GM18861 (cell line): ENCODE measurements at regions not wholly inside any gene's neighbourhood (a gene's known extent, or its start where the extent isn't known, plus 50 kb on each side); places are given as distances from the start of the nearest gene placed in this dataset.
"Not testable (repeated sequence)": the region's sequence is repeated elsewhere in the genome, so short reads cannot be mapped to it uniquely, and the experiment has no call there.

Source experiments
- ATAC-seq: cut with Tn5 transposase; IDR thresholded peaks from one replicate; pipeline ENCODE4 v1.9.1; 2021; ENCODE audit not compliant: unreplicated experiment

DNA sequence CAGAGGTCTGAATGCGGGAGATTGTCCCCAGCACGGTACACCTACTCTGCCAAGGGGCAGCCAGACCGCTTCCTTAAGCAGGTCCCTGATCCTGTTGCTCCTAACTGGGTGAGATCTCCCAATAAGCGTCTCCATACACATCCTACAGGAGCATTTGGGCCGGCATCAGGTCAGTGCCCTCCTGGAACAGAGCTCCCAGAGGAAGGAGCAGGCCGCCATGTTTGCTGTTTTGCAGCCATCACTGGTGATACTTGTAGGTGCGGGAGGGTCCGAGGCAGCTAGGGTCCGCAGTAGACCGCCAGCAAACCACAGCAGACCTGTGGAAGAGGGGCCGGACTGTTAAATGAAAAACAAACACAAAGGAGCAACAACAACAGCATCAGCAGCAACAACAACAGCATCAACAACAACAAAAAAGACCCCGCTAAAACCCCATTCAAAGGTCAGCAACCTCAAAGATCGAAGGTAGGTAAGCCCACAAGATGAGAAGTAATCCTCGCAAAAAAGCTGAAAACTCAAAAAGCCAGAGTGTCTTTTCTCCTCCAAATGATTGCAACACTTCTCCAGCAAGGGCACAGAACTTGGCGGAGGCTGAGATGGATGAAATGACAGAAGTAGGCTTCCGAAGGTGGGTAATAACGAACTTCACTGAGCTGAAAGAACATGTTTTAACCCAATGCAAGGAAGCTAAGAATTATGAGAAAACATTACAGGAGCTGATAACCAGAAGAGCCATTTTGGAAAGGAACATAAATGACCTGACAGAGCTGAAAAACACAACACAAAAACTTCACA, 79.0 kb upstream of the CDH7 start:
- no peak for ATAC-seq

DNA sequence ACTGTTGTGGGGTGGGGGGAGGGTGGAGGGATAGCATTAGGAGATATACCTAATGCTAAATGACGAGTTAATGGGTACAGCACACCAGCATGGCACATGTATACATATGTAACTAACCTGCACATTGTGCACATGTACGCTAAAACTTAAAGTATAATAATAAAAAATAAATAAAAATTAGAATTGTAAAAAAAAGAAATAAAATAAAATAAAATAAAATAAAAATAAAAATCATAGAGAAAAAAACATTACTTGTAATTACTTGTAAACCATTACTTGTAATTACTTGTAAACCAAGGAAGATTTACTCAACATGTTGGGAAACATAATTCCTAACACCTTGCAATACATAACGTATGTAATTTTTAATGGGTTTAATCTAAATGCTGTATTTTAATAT, 80.7 kb upstream of the CDH7 start:
- ATAC-seq = not testable (repeated sequence)

GRCh38 chr18:65661391-65661790, 89.4 kb upstream of the CDH7 start:
- ATAC-seq = no peak

- no peak for ATAC-seq
Observed at GRCh38 chr18:65659912-65660311, 90.9 kb upstream of the CDH7 start.

- ATAC-seq = no peak
Observed at GRCh38 chr18:65659312-65659711, 91.5 kb upstream of the CDH7 start.

GRCh38 chr18:65651192-65651591, 99.6 kb upstream of the CDH7 start:
- no peak for ATAC-seq

DNA sequence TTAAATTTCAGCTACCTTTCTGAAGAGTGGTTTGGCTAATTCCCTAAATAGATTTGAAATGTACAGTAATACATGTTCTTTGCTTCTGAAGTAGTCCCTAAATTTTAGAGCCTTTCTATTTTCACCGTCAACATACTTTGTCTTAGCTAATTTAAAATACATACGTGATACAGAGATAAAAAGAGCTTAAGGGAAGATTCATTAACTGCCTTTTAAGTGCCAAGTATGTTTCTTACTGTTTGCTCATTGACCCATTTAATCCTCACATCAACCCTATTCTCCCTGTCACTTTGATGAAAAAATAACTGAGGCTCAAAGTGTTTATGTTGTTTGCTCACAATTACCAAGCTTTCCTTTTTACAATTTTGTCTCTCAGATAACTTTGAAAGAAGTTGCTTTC, 118.6 kb upstream of the CDH7 start:
- no peak for ATAC-seq

DNA sequence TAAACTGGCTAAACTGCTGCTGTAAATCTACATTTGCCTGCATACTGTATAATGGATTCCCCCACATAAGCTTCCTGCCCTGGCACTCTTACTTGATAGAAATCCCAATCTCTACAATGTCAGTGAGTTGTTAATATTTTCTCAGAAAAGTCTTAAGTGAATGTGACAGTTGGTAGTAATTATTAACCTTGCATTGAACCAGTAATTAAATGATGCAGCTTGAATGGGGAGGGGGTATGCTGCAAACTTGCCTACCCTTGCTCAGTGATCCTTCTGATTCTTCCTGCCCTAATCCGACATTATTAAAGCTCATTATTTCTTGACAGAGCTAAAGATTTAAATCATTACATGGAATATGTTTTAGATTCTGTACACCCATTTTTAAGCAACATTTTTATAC, 119.0 kb upstream of the CDH7 start:
- no peak for ATAC-seq

DNA sequence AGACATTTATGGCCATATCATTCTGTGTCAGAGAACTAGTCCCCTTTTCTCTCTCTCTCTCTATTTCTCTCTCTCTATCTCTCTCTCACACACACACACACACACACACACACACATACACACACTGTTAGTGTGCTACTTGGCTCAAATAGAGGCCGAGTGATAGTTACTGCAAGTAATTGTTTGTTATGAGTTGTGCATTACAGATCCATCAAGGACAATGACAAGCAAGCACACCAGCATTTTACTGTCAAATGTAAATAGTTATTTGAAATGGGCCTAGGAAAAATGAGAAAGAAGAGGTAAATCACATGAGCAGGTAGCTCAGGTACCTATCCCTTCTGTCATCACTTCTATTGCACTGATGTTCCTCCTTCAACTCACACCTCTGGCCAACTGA, 122.4 kb upstream of the CDH7 start:
- ATAC-seq = no peak

DNA sequence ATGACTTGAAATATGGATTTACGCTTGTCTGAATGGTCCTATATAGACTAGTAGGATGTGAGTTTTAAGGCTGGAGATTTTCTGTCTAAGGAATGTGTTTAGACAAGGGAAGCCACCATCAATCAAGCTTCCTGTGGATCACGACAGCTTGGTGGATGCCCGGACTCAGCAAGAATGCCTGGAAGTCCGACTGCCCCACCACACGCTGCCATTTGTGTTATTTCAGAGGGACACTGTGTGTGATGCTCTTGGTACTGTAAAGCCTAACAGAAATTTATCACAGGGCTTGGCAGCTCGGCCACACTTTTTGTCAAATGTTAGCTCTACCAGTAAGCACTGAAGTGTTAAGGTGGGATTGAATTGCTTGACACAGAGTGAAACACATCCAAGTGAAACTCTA, 127.1 kb upstream of the CDH7 start:
- no peak for ATAC-seq

GRCh38 chr18:65622436-65622835, 128.4 kb upstream of the CDH7 start:
- ATAC-seq = no peak

GRCh38 chr18:65620076-65620696, 130.6 kb upstream of the CDH7 start:
- ATAC-seq = no peak

GRCh38 chr18:65610939-65611338, 139.9 kb upstream of the CDH7 start:
- ATAC-seq = no peak

GRCh38 chr18:65608471-65608870, 142.3 kb upstream of the CDH7 start:
- no peak for ATAC-seq

DNA sequence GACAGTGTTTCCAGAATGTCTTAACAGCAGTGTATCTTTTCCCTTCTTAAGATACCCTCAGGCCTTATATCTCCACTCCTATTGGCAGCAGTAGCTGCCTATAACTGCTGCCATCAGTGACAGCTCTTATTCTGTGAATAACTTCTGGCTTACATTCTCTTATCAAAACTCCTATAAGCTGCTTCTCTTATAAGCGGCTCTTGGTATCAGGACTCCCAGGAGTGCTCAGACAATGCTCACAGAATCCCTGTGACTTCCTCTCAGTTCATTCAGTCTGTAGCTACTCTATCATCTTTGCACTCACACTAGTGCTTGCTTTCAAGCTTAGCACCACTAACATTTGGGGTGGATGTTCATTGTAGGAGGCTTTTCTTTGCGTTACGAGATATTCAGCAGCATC, 143.7 kb upstream of the CDH7 start:
- ATAC-seq = no peak

- no peak for ATAC-seq
Observed at GRCh38 chr18:65606551-65607130, 144.2 kb upstream of the CDH7 start.

DNA sequence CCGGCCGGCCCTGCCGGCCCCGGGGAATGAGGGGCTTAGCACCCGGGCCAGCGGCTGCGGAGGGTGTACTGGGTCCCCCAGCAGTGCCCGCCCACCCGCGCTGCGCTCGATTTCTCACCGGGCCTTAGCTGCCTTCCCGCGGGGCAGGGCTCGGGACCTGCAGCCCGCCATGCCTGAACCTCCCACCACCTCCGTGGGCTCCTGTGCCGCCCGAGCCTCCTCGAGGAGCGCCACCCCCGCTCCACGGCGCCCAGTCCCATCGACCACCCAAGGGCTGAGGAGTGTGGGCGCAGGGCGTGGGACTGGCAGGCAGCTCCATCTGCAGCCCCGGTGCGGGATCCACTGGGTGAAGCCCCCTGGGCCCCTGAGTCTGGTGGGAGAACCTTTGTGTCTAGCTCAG, 145.5 kb upstream of the CDH7 start:
- not testable (repeated sequence) for ATAC-seq

GRCh38 chr18:65601775-65602174, 149.0 kb upstream of the CDH7 start:
- ATAC-seq = no peak

DNA sequence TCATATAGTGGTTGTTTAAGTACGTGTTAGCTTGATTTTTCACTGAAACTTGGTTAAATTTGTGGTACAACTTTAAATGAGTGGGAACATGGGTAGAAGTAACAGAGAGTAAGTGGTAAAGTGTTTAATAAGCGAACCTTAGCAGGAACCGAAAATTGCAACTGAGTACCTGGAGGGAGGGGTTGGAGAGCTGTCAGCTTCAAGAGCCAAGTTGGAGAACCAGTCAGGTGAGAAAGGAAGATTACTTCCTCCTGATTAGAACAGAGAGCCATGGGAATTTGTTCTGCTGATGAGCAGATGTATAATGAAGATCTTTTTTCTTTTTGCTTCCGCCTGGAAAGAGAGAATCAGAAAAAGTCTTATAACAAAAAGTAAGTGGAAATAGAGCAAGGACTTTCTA, 158.4 kb upstream of the CDH7 start:
- ATAC-seq = no peak

- no peak for ATAC-seq
Observed at GRCh38 chr18:65587491-65587890, 163.3 kb upstream of the CDH7 start.

DNA sequence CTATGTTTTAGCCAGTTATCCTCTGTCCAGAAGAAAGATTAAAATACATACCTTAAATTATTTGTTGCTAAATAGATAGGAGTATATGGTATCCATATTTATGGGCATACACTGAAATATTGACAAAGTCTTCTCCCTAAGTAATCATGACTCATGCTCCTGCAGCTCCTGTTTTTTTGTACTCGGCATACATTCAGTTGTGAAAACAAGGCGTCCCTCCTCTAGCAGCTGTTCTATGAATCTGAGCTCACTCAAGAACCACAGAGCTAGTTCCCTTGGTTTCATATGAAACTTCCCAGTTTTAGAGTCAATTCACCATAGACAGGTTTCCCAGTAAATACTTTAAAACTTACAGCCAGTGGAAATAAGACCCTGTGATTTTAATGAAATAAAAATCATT, 168.7 kb upstream of the CDH7 start:
- ATAC-seq = not testable (repeated sequence)

GRCh38 chr18:65568866-65569265, 181.9 kb upstream of the CDH7 start:
- no peak for ATAC-seq
